Activated B cell treated with CpG ODN at 0.5 μM for 24 hours (primary cell): ENCODE measurements at regions not wholly inside any gene's neighbourhood (a gene's known extent, or its start where the extent isn't known, plus 50 kb on each side); places are given as distances from the start of the nearest gene placed in this dataset.

Experiments
- ATAC-seq: fragments of 200-7000 bp; cut with Tn5 transposase; one replicate; pipeline ENCODE4 v1.10.0; 2021; ENCODE audit warnings: low read depth, mild to moderate bottlenecking, moderate library complexity
- CTCF ChIA-PET: fragments of 350-600 bp; sonication (Branson Sonifier 250); formaldehyde crosslinking; loops from one replicate; lab custom pipeline; 2021; ENCODE audit warnings: antibody characterized with exemption; lab: Charles Lee
- POLR2A ChIA-PET: fragments of 350-600 bp; sonication (Branson Sonifier 250); formaldehyde crosslinking; loops from one replicate; lab custom pipeline; 2021; ENCODE audit warnings: antibody characterized with exemption; lab: Charles Lee
- DNase-seq: peaks from one replicate; pipeline ENCODE4 v3.0.0; 2022
- H3K27ac Mint-ChIP-seq: one replicate; pipeline ENCODE4 v1.8.0; 2020; ENCODE audit warnings: mixed read lengths
- H3K27me3 Mint-ChIP-seq: one replicate; pipeline ENCODE4 v1.8.0; 2021; ENCODE audit warnings: mixed read lengths
- H3K36me3 Mint-ChIP-seq: one replicate; pipeline ENCODE4 v1.8.0; 2021; ENCODE audit warnings: low read depth, mixed read lengths
- H3K4me1 Mint-ChIP-seq: one replicate; pipeline ENCODE4 v1.8.0; 2021; ENCODE audit warnings: mixed read lengths
- H3K4me3 Mint-ChIP-seq: one replicate; pipeline ENCODE4 v1.8.0; 2020; ENCODE audit warnings: mild to moderate bottlenecking, mixed read lengths
- H3K9me3 Mint-ChIP-seq: one replicate; pipeline ENCODE4 v1.8.0; 2020; ENCODE audit warnings: mixed read lengths
- CTCF ChIP-seq: fragments of 200-600 bp; IDR thresholded peaks from one replicate; pipeline ENCODE4 v1.8.0; 2022; ENCODE audit warnings: antibody characterized with exemption, mild to moderate bottlenecking
- intact Hi-C: fragments of 100-400 bp; cut with micrococcal nuclease; formaldehyde crosslinking; loops from one replicate; pipeline ENCODE4 v1.15.1; 2024

- Mint-ChIP-seq H3K27ac (no peak overlapping the region), H3K27me3 (peaks cover 15% of the 10 kb centered on the region), H3K4me3 (no peak overlapping the region), H3K36me3 (no peaks in the 10 kb centered on the region), H3K9me3 (no peaks in the 10 kb centered on the region), H3K4me1 (no peaks in the 10 kb centered on the region)
- CTCF ChIA-PET, result no interaction called here
- no peak for TF ChIP-seq CTCF
- ATAC-seq, result no peak
- intact Hi-C loops, result no loop called here
- POLR2A ChIA-PET, result no interaction called here
- no peak for DNase-seq
Observed at GRCh38 chr20:57013217-57013616, 253.2 kb downstream of the BMP7 start.

- H3K9me3 Mint-ChIP-seq, result no peaks in the 10 kb centered on the region
- H3K27ac Mint-ChIP-seq, result no peak overlapping the region
- intact Hi-C loops, result no loop called here
- DNase-seq (no peak), ATAC-seq (no peak)
- TF ChIP-seq CTCF, result no peak
- no peaks in the 10 kb centered on the region for H3K36me3 Mint-ChIP-seq
- no peaks in the 10 kb centered on the region for H3K4me1 Mint-ChIP-seq
- ChIA-PET CTCF (no interaction called here), POLR2A (no interaction called here)
- peaks cover 18% of the 10 kb centered on the region for H3K27me3 Mint-ChIP-seq
- no peak overlapping the region for H3K4me3 Mint-ChIP-seq
Observed at GRCh38 chr20:57013741-57014140, 252.7 kb downstream of the BMP7 start.

GRCh38 chr20:57020364-57020763 is 246.1 kb downstream of the BMP7 start:
- Mint-ChIP-seq H3K27me3 (peaks cover 23% of the 10 kb centered on the region), H3K27ac (no peak overlapping the region), H3K36me3 (no peaks in the 10 kb centered on the region), H3K4me3 (no peak overlapping the region), H3K9me3 (peaks cover 3% of the 10 kb centered on the region), H3K4me1 (no peaks in the 10 kb centered on the region)
- CTCF ChIA-PET, result no interaction called here
- POLR2A ChIA-PET, result no interaction called here
- intact Hi-C loops, result no loop called here
- DNase-seq (no peak), ATAC-seq (no peak)
- TF ChIP-seq CTCF, result no peak

GRCh38 chr20:57022306-57022705 is 244.1 kb downstream of the BMP7 start:
- peaks cover 3% of the 10 kb centered on the region for H3K9me3 Mint-ChIP-seq
- ChIA-PET POLR2A (no interaction called here), CTCF (no interaction called here)
- no peaks in the 10 kb centered on the region for H3K36me3 Mint-ChIP-seq
- ATAC-seq (no peak), DNase-seq (no peak)
- no peak for TF ChIP-seq CTCF
- intact Hi-C loops, result no loop called here
- H3K27me3 Mint-ChIP-seq, result peaks cover 23% of the 10 kb centered on the region
- H3K27ac Mint-ChIP-seq, result no peak overlapping the region
- no peaks in the 10 kb centered on the region for H3K4me1 Mint-ChIP-seq
- H3K4me3 Mint-ChIP-seq, result no peak overlapping the region

- Mint-ChIP-seq H3K27me3 (peaks cover 23% of the 10 kb centered on the region), H3K27ac (no peak overlapping the region), H3K4me3 (no peak overlapping the region), H3K9me3 (peaks cover 3% of the 10 kb centered on the region), H3K4me1 (no peaks in the 10 kb centered on the region), H3K36me3 (no peaks in the 10 kb centered on the region)
- DNase-seq (no peak), ATAC-seq (no peak)
- CTCF ChIA-PET, result no interaction called here
- POLR2A ChIA-PET, result no interaction called here
- no peak for TF ChIP-seq CTCF
- intact Hi-C loops, result no loop called here
Observed at GRCh38 chr20:57023007-57023406, 243.4 kb downstream of the BMP7 start.
